Hypothalamus (tissue), 51 donors: ENCODE measurements at regions not wholly inside any gene's neighbourhood (a gene's known extent, or its start where the extent isn't known, plus 50 kb on each side); places are given as distances from the start of the nearest gene placed in this dataset.
A peak's percentile ranks its signal among the peaks of the same experiment; 100 is the strongest.

ENCODE experiments used
- DNase-seq, 51 donors: peaks; one replicate each; lab custom pipeline; 2025; lab: John Stamatoyannopoulos, UW

GRCh38 chr17:12519956-12520594 is 145.6 kb upstream of the MYOCD start:
- DNase-seq: no peak

GRCh38 chr17:12521416-12521815 is 144.3 kb upstream of the MYOCD start:
- DNase-seq: no peak

GRCh38 chr17:12522336-12522735 is 143.4 kb upstream of the MYOCD start:
- DNase-seq: no peak

- no peak for DNase-seq
Observed at GRCh38 chr17:12522743-12523183, 142.9 kb upstream of the MYOCD start.

- DNase-seq: no peak
Observed at GRCh38 chr17:12523244-12523643, 142.4 kb upstream of the MYOCD start.

GRCh38 chr17:12528036-12528435 is 137.7 kb upstream of the MYOCD start:
- DNase-seq: no peak

- DNase-seq: no peak
Observed at GRCh38 chr17:12530161-12530560, 135.5 kb upstream of the MYOCD start.

- no peak for DNase-seq
Observed at GRCh38 chr17:12536021-12536420, 129.7 kb upstream of the MYOCD start.

- no peak for DNase-seq
Observed at GRCh38 chr17:12536472-12536871, 129.2 kb upstream of the MYOCD start.

- DNase-seq: no peak
Observed at GRCh38 chr17:12537436-12537835, 128.3 kb upstream of the MYOCD start.

- DNase-seq: no peak
Observed at GRCh38 chr17:12538003-12538402, 127.7 kb upstream of the MYOCD start.

GRCh38 chr17:12545877-12546513 is 119.7 kb upstream of the MYOCD start:
- peak in 10 of 51 donors; percentile 0 to 25 (median 4) for DNase-seq

- no peak for DNase-seq
Observed at GRCh38 chr17:12546983-12547382, 118.7 kb upstream of the MYOCD start.

- no peak for DNase-seq
Observed at GRCh38 chr17:12547831-12548230, 117.9 kb upstream of the MYOCD start.

GRCh38 chr17:12548558-12548957 is 117.1 kb upstream of the MYOCD start:
- no peak for DNase-seq

- no peak for DNase-seq
Observed at GRCh38 chr17:12549499-12550041, 116.1 kb upstream of the MYOCD start.

GRCh38 chr17:12553625-12554024 is 112.1 kb upstream of the MYOCD start:
- DNase-seq: no peak

GRCh38 chr17:12554251-12554650 is 111.4 kb upstream of the MYOCD start:
- DNase-seq: no peak

- DNase-seq: no peak
Observed at GRCh38 chr17:12566291-12566690, 99.4 kb upstream of the MYOCD start.

- DNase-seq: no peak
Observed at GRCh38 chr17:12567077-12568053, 98.3 kb upstream of the MYOCD start.
